IPS-15b (cell line): ENCODE measurements at regions not wholly inside any gene's neighbourhood (a gene's known extent, or its start where the extent isn't known, plus 50 kb on each side); places are given as distances from the start of the nearest gene placed in this dataset.

Experiments used
- H3K27me3 ChIP-seq: one replicate; pipeline ENCODE4 v1.6.1; 2013; ENCODE audit warnings: low read length; ENCODE audit not compliant: control insufficient read depth, insufficient read depth
- H3K36me3 ChIP-seq: one replicate; pipeline ENCODE4 v1.6.1; 2013; ENCODE audit warnings: low read length; ENCODE audit not compliant: control insufficient read depth, insufficient read depth
- H3K4me1 ChIP-seq: one replicate; pipeline ENCODE4 v1.6.1; 2013; ENCODE audit warnings: mild to moderate bottlenecking, low read length; ENCODE audit not compliant: control insufficient read depth, insufficient read depth
- H3K4me3 ChIP-seq: one replicate; pipeline ENCODE4 v1.5.1; 2013; ENCODE audit warnings: low read depth, low read length
- H3K9ac ChIP-seq: one replicate; pipeline ENCODE4 v1.6.1; 2013; ENCODE audit warnings: low read depth, mild to moderate bottlenecking, low read length
- H3K9me3 ChIP-seq: one replicate; pipeline ENCODE4 v1.6.1; 2013; ENCODE audit warnings: mild to moderate bottlenecking, low read length; ENCODE audit not compliant: control insufficient read depth, insufficient read depth

- H3K4me1 ChIP-seq: no peaks in the 10 kb centered on the region
- no peaks in the 10 kb centered on the region for H3K27me3 ChIP-seq
- no peaks in the 10 kb centered on the region for H3K9me3 ChIP-seq
- H3K36me3 ChIP-seq: no peaks in the 10 kb centered on the region
- no peak overlapping the region for H3K4me3 ChIP-seq
- no peak overlapping the region for H3K9ac ChIP-seq
These were observed 791.9 kb upstream of the SOX11 start for GRCh38 chr2:4900242-4900641.

DNA sequence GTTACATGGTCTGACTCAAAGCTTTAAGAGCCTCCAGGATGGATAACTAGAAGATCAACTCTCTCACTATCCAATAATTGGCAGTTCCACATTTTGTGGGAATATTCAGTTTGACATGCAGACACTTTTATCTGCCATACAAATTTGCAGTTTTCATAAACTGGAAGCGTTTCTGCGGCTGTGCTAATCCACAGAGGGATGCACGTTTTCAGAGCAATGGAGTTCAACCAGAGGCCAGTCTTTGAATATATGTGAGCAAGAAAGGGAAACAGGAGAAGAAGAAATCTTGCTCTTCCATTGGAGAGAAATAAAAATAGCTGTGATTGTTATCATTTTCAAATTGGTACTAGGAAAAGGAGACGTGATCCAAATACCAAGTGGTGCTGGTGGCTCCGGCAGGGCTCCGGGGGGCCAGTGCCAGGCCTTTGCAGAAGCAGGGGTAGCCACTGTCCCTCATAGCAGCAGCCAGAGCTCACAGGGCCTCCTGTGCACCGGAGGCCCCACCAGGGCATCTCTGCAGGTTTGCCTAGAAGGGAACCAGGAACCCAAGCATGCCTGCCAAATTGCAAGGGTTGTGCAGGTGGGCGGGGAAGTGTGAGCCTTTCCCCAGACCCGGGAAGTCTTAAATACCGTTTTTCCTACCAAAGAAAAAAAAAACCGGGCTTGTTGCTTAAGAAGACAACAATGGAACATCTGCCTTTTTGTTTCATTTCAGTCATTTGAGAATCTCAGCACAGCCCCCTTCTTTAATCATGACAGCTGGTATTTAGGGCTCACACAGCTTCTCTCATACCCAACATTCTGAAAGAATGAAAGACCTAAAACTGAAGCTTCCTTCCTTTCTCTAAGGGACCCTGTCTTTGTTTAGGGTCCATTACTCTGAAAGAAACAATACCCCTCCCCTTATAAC lies 791.1 kb upstream of the SOX11 start:
- H3K9me3 ChIP-seq: no peaks in the 10 kb centered on the region
- no peak overlapping the region for H3K9ac ChIP-seq
- no peak overlapping the region for H3K4me3 ChIP-seq
- no peaks in the 10 kb centered on the region for H3K27me3 ChIP-seq
- H3K4me1 ChIP-seq: no peaks in the 10 kb centered on the region
- no peaks in the 10 kb centered on the region for H3K36me3 ChIP-seq

GRCh38 chr2:4903656-4904348 lies 788.4 kb upstream of the SOX11 start:
- no peak overlapping the region for H3K4me3 ChIP-seq
- no peaks in the 10 kb centered on the region for H3K4me1 ChIP-seq
- H3K9ac ChIP-seq: no peak overlapping the region
- no peaks in the 10 kb centered on the region for H3K36me3 ChIP-seq
- H3K9me3 ChIP-seq: no peaks in the 10 kb centered on the region
- H3K27me3 ChIP-seq: no peaks in the 10 kb centered on the region

GRCh38 chr2:4908461-4908860 lies 783.7 kb upstream of the SOX11 start:
- Histone ChIP-seq H3K36me3 (no peaks in the 10 kb centered on the region), H3K9ac (no peak overlapping the region), H3K4me3 (no peak overlapping the region), H3K4me1 (no peaks in the 10 kb centered on the region), H3K9me3 (no peaks in the 10 kb centered on the region), H3K27me3 (no peaks in the 10 kb centered on the region)

DNA sequence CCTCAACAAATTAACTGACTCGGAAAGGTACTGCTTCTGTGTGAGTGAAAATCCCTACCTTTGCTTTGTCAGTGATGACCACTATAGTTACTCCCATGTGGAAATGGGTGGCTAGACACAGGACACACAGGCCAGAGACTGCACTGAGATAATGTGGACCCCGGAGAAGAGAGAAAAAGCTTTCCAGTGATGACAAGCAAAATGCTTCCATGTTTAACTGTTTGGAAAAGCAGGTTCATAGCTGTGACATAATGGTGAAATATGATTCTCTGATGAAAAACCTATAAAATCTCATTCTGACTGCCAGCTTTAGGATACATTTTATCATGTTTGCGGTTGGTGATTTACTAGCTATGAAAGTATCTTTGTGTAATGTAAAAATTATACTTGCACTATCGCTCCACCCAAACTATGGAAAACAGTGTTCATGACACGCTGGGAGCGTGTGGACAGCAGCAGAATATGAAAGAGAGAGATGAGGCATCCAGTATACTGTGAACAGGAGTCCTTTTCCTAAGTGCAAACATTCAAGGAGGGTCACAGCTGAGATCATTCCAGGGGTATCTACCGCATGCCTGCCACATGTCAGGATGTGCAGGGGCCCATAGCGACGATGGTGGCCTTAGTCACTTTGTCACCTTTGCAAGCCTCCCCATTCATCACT lies 782.7 kb upstream of the SOX11 start:
- H3K4me1 ChIP-seq: no peaks in the 10 kb centered on the region
- H3K27me3 ChIP-seq: no peaks in the 10 kb centered on the region

DNA sequence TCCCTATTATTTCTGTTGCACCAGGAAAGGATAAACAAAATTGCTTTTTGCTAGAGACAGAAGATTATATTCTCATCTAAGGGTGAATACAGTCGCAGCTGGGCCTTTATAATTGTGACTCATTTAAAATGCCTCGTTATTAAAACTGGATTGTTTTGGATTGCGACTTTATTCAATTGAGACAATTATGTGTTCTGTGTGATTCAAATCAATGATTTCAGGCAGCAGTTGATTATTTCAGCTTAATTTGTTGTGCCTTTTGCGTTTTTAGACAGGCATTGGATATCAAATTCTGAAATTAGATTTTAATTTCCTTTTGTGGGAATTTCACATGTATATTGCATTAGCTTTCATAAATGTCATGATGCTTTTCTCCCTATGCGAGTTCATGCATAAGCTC lies 778.1 kb upstream of the SOX11 start:
- Histone ChIP-seq H3K4me1 (no peaks in the 10 kb centered on the region), H3K9me3 (no peaks in the 10 kb centered on the region), H3K9ac (no peak overlapping the region), H3K27me3 (no peaks in the 10 kb centered on the region), H3K36me3 (no peaks in the 10 kb centered on the region), H3K4me3 (no peak overlapping the region)

More for the DNA sequence above, 782.7 kb upstream of the SOX11 start:
- H3K4me3 ChIP-seq: no peak overlapping the region
- no peaks in the 10 kb centered on the region for H3K9me3 ChIP-seq
- no peaks in the 10 kb centered on the region for H3K36me3 ChIP-seq
- H3K9ac ChIP-seq: no peak overlapping the region

- no peak overlapping the region for H3K9ac ChIP-seq
- H3K36me3 ChIP-seq: no peaks in the 10 kb centered on the region
- H3K27me3 ChIP-seq: no peaks in the 10 kb centered on the region
- no peaks in the 10 kb centered on the region for H3K4me1 ChIP-seq
- no peaks in the 10 kb centered on the region for H3K9me3 ChIP-seq
- H3K4me3 ChIP-seq: no peak overlapping the region
These were observed 777.6 kb upstream of the SOX11 start for GRCh38 chr2:4914551-4914950.

DNA sequence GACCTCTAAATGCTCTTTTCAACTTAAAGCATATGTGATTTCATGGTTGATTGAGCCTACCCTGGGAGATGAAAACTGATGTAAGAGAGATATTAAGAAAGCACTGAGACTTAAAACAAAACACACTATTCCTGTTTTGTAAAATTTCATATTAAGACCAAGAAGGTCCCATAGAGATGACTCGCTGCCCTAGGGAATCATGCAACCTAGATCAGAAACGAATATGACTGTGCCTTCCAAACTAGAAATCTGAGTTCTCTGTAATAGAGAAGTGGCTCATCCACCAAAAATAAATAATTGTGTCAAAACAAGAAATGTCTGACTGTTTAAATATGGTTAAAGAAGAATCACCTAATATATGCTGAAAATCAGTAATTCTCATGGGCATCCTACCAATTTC lies 776.8 kb upstream of the SOX11 start:
- no peak overlapping the region for H3K4me3 ChIP-seq
- H3K9me3 ChIP-seq: no peaks in the 10 kb centered on the region
- no peaks in the 10 kb centered on the region for H3K4me1 ChIP-seq
- H3K36me3 ChIP-seq: no peaks in the 10 kb centered on the region
- no peak overlapping the region for H3K9ac ChIP-seq
- H3K27me3 ChIP-seq: no peaks in the 10 kb centered on the region

GRCh38 chr2:4916094-4916493 lies 776.1 kb upstream of the SOX11 start:
- no peaks in the 10 kb centered on the region for H3K4me1 ChIP-seq
- H3K9ac ChIP-seq: no peak overlapping the region
- H3K36me3 ChIP-seq: no peaks in the 10 kb centered on the region
- no peaks in the 10 kb centered on the region for H3K27me3 ChIP-seq
- no peaks in the 10 kb centered on the region for H3K9me3 ChIP-seq
- no peak overlapping the region for H3K4me3 ChIP-seq

DNA sequence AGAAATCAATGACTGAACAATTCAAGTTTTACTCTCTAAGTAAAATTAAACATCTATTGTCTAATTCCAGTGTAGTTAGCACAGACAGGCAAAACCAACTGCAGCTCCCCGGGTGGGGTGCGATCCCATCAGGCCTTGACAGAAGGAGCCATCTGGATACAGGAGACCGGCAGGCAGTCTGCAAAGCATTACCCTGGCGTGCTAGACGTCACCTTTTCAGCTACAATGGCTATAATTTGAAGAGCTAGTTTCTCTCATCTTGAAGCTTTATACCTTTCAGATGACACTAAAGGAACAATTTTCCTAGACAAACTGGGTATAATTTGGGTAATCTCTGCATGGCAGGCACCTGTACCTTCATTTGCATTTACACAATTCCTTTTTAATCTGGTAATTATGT lies 761.5 kb upstream of the SOX11 start:
- H3K27me3 ChIP-seq: no peaks in the 10 kb centered on the region
- H3K4me1 ChIP-seq: no peaks in the 10 kb centered on the region
- no peak overlapping the region for H3K9ac ChIP-seq
- H3K36me3 ChIP-seq: no peaks in the 10 kb centered on the region
- no peaks in the 10 kb centered on the region for H3K9me3 ChIP-seq
- no peak overlapping the region for H3K4me3 ChIP-seq

DNA sequence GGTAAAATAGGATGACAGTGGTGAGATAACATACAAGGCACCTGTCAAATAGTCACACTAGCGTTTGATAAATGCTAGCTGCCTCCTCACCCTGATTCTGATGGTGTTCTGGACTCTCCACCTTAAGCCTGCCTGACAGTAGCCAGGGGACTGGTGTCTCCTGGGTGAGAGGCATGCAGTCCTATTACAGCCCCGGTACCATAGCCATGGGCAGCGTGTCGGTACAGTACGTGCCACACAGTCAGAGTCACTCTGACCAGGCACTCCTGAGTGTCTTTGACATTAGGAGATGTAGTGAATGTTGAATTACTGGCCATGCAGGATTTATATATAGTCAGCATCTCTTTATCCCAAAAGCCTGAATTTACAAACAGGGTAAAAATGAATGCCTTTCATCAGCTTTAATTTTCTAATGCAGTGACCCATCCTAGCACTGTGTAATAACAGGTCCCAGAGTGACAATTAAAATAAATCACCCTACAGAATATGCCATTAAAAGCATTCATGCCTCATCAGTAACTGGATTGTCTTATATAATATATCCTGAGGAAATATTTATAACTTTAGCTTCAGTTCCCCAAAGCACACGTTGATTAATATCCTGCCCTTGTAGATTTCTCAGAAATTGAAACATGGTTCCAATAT lies 760.3 kb upstream of the SOX11 start:
- no peaks in the 10 kb centered on the region for H3K4me1 ChIP-seq
- H3K27me3 ChIP-seq: no peaks in the 10 kb centered on the region
- no peak overlapping the region for H3K9ac ChIP-seq
- no peaks in the 10 kb centered on the region for H3K36me3 ChIP-seq
- H3K4me3 ChIP-seq: no peak overlapping the region
- H3K9me3 ChIP-seq: no peaks in the 10 kb centered on the region
